Peyer's patch (tissue), 4 donors: ENCODE measurements at regions not wholly inside any gene's neighbourhood (a gene's known extent, or its start where the extent isn't known, plus 50 kb on each side); places are given as distances from the start of the nearest gene placed in this dataset.
"Not testable (repeated sequence)": the region's sequence is repeated elsewhere in the genome, so short reads cannot be mapped to it uniquely, and the experiment has no call there.

Experiments
- CTCF ChIP-seq, 6 experiments: fragments of 450-650 bp in 4 of 6; fragments of 200-600 bp in 2 of 6; sonication (generic) in 1 of 6; IDR thresholded peaks; one replicate each; pipeline ENCODE4 v1.5.1; 2017 to 2019; ENCODE audit warnings: antibody characterized with exemption in 6 of 6, mild to moderate bottlenecking in 3 of 6, moderate library complexity in 1 of 6
- POLR2A ChIP-seq, 2 donors: fragments of 450-650 bp; IDR thresholded peaks; one replicate each; pipeline ENCODE4 v1.5.1; 2017; ENCODE audit warnings: antibody characterized with exemption in 2 of 2, mild to moderate bottlenecking in 2 of 2, moderate library complexity in 2 of 2

- TF ChIP-seq CTCF, POLR2A (IDR thresholded peaks at IDR 0.05): not testable (repeated sequence)
Observed at GRCh38 chr21:5080015-5080414, 5441.4 kb upstream of the TPTE start.
